DND-41 (cell line): ENCODE measurements at regions not wholly inside any gene's neighbourhood (a gene's known extent, or its start where the extent isn't known, plus 50 kb on each side); places are given as distances from the start of the nearest gene placed in this dataset.

Experiments used
- ATAC-seq: fragments of 200-7000 bp; cut with Tn5 transposase; 3 replicates; pipeline ENCODE4 v1.9.1; 2021; ENCODE audit warnings: low read depth; ENCODE audit not compliant: insufficient read depth
- DNase-seq: peaks from one replicate; pipeline ENCODE4 v3.0.0-alpha.2; 2020
- H2AFZ ChIP-seq: 2 replicates; pipeline ENCODE4 v1.6.0; 2012; ENCODE audit warnings: low read depth, low read length
- H3K27ac ChIP-seq: 2 replicates; pipeline ENCODE4 v1.5.1; 2012; ENCODE audit warnings: low read length, inconsistent platforms
- H3K27me3 ChIP-seq: fragments of 200-600 bp; sonication (generic); 2 replicates; pipeline ENCODE4 v1.6.0; 2012; ENCODE audit warnings: low read length, mild to moderate bottlenecking, inconsistent platforms; ENCODE audit not compliant: insufficient read depth, poor library complexity
- H3K36me3 ChIP-seq: 2 replicates; pipeline ENCODE4 v1.5.1; 2012; ENCODE audit warnings: low read length, inconsistent platforms; ENCODE audit not compliant: insufficient read depth
- H3K4me1 ChIP-seq: 2 replicates; pipeline ENCODE4 v1.5.1; 2012; ENCODE audit warnings: mild to moderate bottlenecking, low read length; ENCODE audit not compliant: insufficient read depth
- H3K4me2 ChIP-seq: 2 replicates; pipeline ENCODE4 v1.6.0; 2012; ENCODE audit warnings: mild to moderate bottlenecking, moderate library complexity, low read length, inconsistent platforms; ENCODE audit not compliant: insufficient read depth
- H3K4me3 ChIP-seq, 2 experiments: fragments of 200-600 bp in 1 of 2; shearing (Covaris generic) in 1 of 2; 2 replicates each; pipeline ENCODE4 v1.5.1; 2012 to 2016; ENCODE audit warnings: inconsistent platforms in 2 of 2, low read length in 2 of 2, mild to moderate bottlenecking in 2 of 2, low read depth in 1 of 2, moderate library complexity in 1 of 2
- H3K79me2 ChIP-seq: 2 replicates; pipeline ENCODE4 v1.6.0; 2012; ENCODE audit warnings: low read length, inconsistent platforms; ENCODE audit not compliant: insufficient read depth
- H3K9ac ChIP-seq: 2 replicates; pipeline ENCODE4 v1.6.0; 2012; ENCODE audit warnings: low read depth, mild to moderate bottlenecking, inconsistent platforms, low read length, moderate library complexity
- H3K9me3 ChIP-seq: 2 replicates; pipeline ENCODE4 v1.5.1; 2012; ENCODE audit warnings: low read length, moderate library complexity, mild to moderate bottlenecking, inconsistent platforms; ENCODE audit not compliant: insufficient read depth, severe bottlenecking
- H4K20me1 ChIP-seq: 2 replicates; pipeline ENCODE4 v1.6.0; 2012; ENCODE audit warnings: low read length; ENCODE audit not compliant: insufficient read depth
- CTCF ChIP-seq: IDR thresholded peaks from 2 replicates; pipeline ENCODE4 v1.5.1; 2012; ENCODE audit warnings: borderline replicate concordance, low read length, moderate library complexity, mild to moderate bottlenecking; ENCODE audit not compliant: poor library complexity, severe bottlenecking; ENCODE audit errors: extremely low read depth
- EZH2 ChIP-seq: IDR thresholded peaks from 3 replicates; pipeline ENCODE4 v1.6.1; 2012; ENCODE audit warnings: borderline replicate concordance, low read depth, mild to moderate bottlenecking, moderate library complexity, low read length, inconsistent platforms; ENCODE audit not compliant: severe bottlenecking

GRCh38 chr12:125956186-125956585 lies 891.0 kb downstream of the AACS start:
- Histone ChIP-seq H3K36me3 (no peaks in the 10 kb centered on the region), H3K27me3 (no peaks in the 10 kb centered on the region), H3K4me2 (no peak overlapping the region), H3K4me3 (no peak overlapping the region), H3K27ac (no peak overlapping the region), H3K4me1 (no peaks in the 10 kb centered on the region), H3K79me2 (no peaks in the 10 kb centered on the region), H3K9me3 (no peaks in the 10 kb centered on the region), H2AFZ (no peak overlapping the region), H4K20me1 (no peaks in the 10 kb centered on the region), H3K9ac (no peak overlapping the region)
- TF ChIP-seq CTCF (no peak), EZH2 (no peak)
- no peak for DNase-seq
- no peak for ATAC-seq

- H3K79me2 ChIP-seq, result no peaks in the 10 kb centered on the region
- no peak overlapping the region for H3K4me2 ChIP-seq
- no peaks in the 10 kb centered on the region for H3K4me1 ChIP-seq
- ATAC-seq, result no peak
- H3K27ac ChIP-seq, result no peak overlapping the region
- no peaks in the 10 kb centered on the region for H3K27me3 ChIP-seq
- H3K36me3 ChIP-seq, result no peaks in the 10 kb centered on the region
- no peaks in the 10 kb centered on the region for H3K9me3 ChIP-seq
- no peak overlapping the region for H3K4me3 ChIP-seq
- no peak overlapping the region for H3K9ac ChIP-seq
- H2AFZ ChIP-seq, result no peak overlapping the region
- no peaks in the 10 kb centered on the region for H4K20me1 ChIP-seq
- no peak for DNase-seq
- TF ChIP-seq EZH2, result no peak
- no peak for TF ChIP-seq CTCF
Observed at GRCh38 chr12:125966641-125967040, 901.4 kb downstream of the AACS start.

- Histone ChIP-seq H3K27me3 (no peaks in the 10 kb centered on the region), H3K4me3 (no peak overlapping the region), H3K4me1 (no peaks in the 10 kb centered on the region), H4K20me1 (no peaks in the 10 kb centered on the region), H3K9me3 (no peaks in the 10 kb centered on the region), H2AFZ (no peak overlapping the region), H3K9ac (no peak overlapping the region), H3K27ac (no peak overlapping the region), H3K36me3 (no peaks in the 10 kb centered on the region), H3K79me2 (no peaks in the 10 kb centered on the region), H3K4me2 (no peak overlapping the region)
- TF ChIP-seq EZH2 (no peak), CTCF (no peak)
- ATAC-seq (no peak), DNase-seq (no peak)
Observed at GRCh38 chr12:125968413-125968812, 903.2 kb downstream of the AACS start.

GRCh38 chr12:125971981-125972380 lies 906.7 kb downstream of the AACS start:
- no peak overlapping the region for H3K4me2 ChIP-seq
- no peak overlapping the region for H3K4me3 ChIP-seq
- H3K27me3 ChIP-seq, result no peaks in the 10 kb centered on the region
- H3K9me3 ChIP-seq, result no peaks in the 10 kb centered on the region
- H3K36me3 ChIP-seq, result no peaks in the 10 kb centered on the region
- H3K9ac ChIP-seq, result no peak overlapping the region
- no peaks in the 10 kb centered on the region for H4K20me1 ChIP-seq
- no peak for TF ChIP-seq EZH2
- no peak for TF ChIP-seq CTCF
- no peaks in the 10 kb centered on the region for H3K4me1 ChIP-seq
- ATAC-seq (no peak), DNase-seq (no peak)
- no peak overlapping the region for H2AFZ ChIP-seq
- no peak overlapping the region for H3K27ac ChIP-seq
- no peaks in the 10 kb centered on the region for H3K79me2 ChIP-seq
